GM12872 (cell line): ENCODE measurements at regions not wholly inside any gene's neighbourhood (a gene's known extent, or its start where the extent isn't known, plus 50 kb on each side); places are given as distances from the start of the nearest gene placed in this dataset.

Experiments used
- CTCF ChIP-seq: IDR thresholded peaks from 3 replicates; pipeline ENCODE4 v1.5.1; 2011; ENCODE audit warnings: low read depth, mild to moderate bottlenecking, low read length, moderate library complexity; ENCODE audit not compliant: insufficient read depth

- TF ChIP-seq CTCF = no peak
These were observed 1158.6 kb upstream of the CDH6 start for GRCh38 chr5:30034870-30035269.

GRCh38 chr5:30030101-30030500 lies 1163.4 kb upstream of the CDH6 start:
- TF ChIP-seq CTCF = no peak

- TF ChIP-seq CTCF = no peak
These were observed 1191.7 kb upstream of the CDH6 start for GRCh38 chr5:30001826-30002225.

GRCh38 chr5:30000231-30000630 lies 1193.3 kb upstream of the CDH6 start:
- TF ChIP-seq CTCF = no peak

GRCh38 chr5:29995154-29995553 lies 1198.3 kb upstream of the CDH6 start:
- TF ChIP-seq CTCF = no peak

- no peak for TF ChIP-seq CTCF
These were observed 1199.0 kb upstream of the CDH6 start for GRCh38 chr5:29994519-29994918.

GRCh38 chr5:29993286-29993685 lies 1200.2 kb upstream of the CDH6 start:
- no peak for TF ChIP-seq CTCF

GRCh38 chr5:29992248-29992647 lies 1201.2 kb upstream of the CDH6 start:
- TF ChIP-seq CTCF = no peak
